ENCODE measurements at regions not wholly inside any gene's neighbourhood (a gene's known extent, or its start where the extent isn't known, plus 50 kb on each side); places are given as distances from the start of the nearest gene placed in this dataset.

- TF ChIP-seq FOXP2 (optimal IDR thresholded peaks at IDR 0.05; ENCODE audit: borderline replicate concordance, extremely low read depth, extremely low read length, insufficient read depth): no peak
- no peak for TF ChIP-seq SIN3A (IDR thresholded peaks at IDR 0.05; ENCODE audit: borderline replicate concordance, insufficient read depth, low read length)
- TF ChIP-seq POLR2AphosphoS5 (IDR thresholded peaks at IDR 0.05; ENCODE audit: low read depth, low read length): no peak
- no peak for TF ChIP-seq REST (IDR thresholded peaks at IDR 0.05; ENCODE audit: insufficient read depth in 1 of 2, low read depth in 2 of 2, low read length in 2 of 2)
- no peak for TF ChIP-seq TAF1 (IDR thresholded peaks at IDR 0.05; ENCODE audit: borderline replicate concordance, insufficient read depth, low read length)
Measured at GRCh38 chr22:23394525-23395326, 185.4 kb downstream of the IGLL1 start.

- TF ChIP-seq POLR2AphosphoS5 (IDR thresholded peaks at IDR 0.05; ENCODE audit: low read depth, low read length) (no peak), FOXP2 (optimal IDR thresholded peaks at IDR 0.05; ENCODE audit: borderline replicate concordance, extremely low read depth, extremely low read length, insufficient read depth) (no peak), SIN3A (IDR thresholded peaks at IDR 0.05; ENCODE audit: borderline replicate concordance, insufficient read depth, low read length) (no peak), TAF1 (IDR thresholded peaks at IDR 0.05; ENCODE audit: borderline replicate concordance, insufficient read depth, low read length) (no peak), REST (IDR thresholded peaks at IDR 0.05; ENCODE audit: insufficient read depth in 1 of 2, low read depth in 2 of 2, low read length in 2 of 2) (no peak)
Measured at GRCh38 chr22:23393721-23394320, 186.3 kb downstream of the IGLL1 start.

GRCh38 chr22:23392420-23393121 is 187.5 kb downstream of the IGLL1 start:
- TF ChIP-seq TAF1 (IDR thresholded peaks at IDR 0.05; ENCODE audit: borderline replicate concordance, insufficient read depth, low read length) (no peak), REST (IDR thresholded peaks at IDR 0.05; ENCODE audit: insufficient read depth in 1 of 2, low read depth in 2 of 2, low read length in 2 of 2) (no peak), SIN3A (IDR thresholded peaks at IDR 0.05; ENCODE audit: borderline replicate concordance, insufficient read depth, low read length) (no peak), POLR2AphosphoS5 (IDR thresholded peaks at IDR 0.05; ENCODE audit: low read depth, low read length) (no peak), FOXP2 (optimal IDR thresholded peaks at IDR 0.05; ENCODE audit: borderline replicate concordance, extremely low read depth, extremely low read length, insufficient read depth) (no peak)

GRCh38 chr22:23391022-23391421 is 189.1 kb downstream of the IGLL1 start:
- TF ChIP-seq SIN3A (IDR thresholded peaks at IDR 0.05; ENCODE audit: borderline replicate concordance, insufficient read depth, low read length): no peak
- TF ChIP-seq REST (IDR thresholded peaks at IDR 0.05; ENCODE audit: insufficient read depth in 1 of 2, low read depth in 2 of 2, low read length in 2 of 2): no peak
- TF ChIP-seq FOXP2 (optimal IDR thresholded peaks at IDR 0.05; ENCODE audit: borderline replicate concordance, extremely low read depth, extremely low read length, insufficient read depth): no peak
- TF ChIP-seq TAF1 (IDR thresholded peaks at IDR 0.05; ENCODE audit: borderline replicate concordance, insufficient read depth, low read length): no peak
- no peak for TF ChIP-seq POLR2AphosphoS5 (IDR thresholded peaks at IDR 0.05; ENCODE audit: low read depth, low read length)

Data from PFSK-1 (cell line).